H1 (cell line): ENCODE measurements at regions not wholly inside any gene's neighbourhood (a gene's known extent, or its start where the extent isn't known, plus 50 kb on each side); places are given as distances from the start of the nearest gene placed in this dataset.

Source experiments
- EP300 ChIP-seq, 2 experiments: IDR thresholded peaks; 1 replicate in 1 of 2; 2 replicates in 1 of 2; pipeline ENCODE4 v1.6.1; 2011 to 2012; ENCODE audit warnings: low read depth in 2 of 2, low read length in 2 of 2, mild to moderate bottlenecking in 2 of 2, borderline replicate concordance in 1 of 2, inconsistent platforms in 1 of 2, moderate library complexity in 1 of 2
- JUND ChIP-seq: IDR thresholded peaks from 2 replicates; pipeline ENCODE4 v1.6.1; 2011; ENCODE audit warnings: mild to moderate bottlenecking, improper control_type of control experiment, low read length
- POU5F1 ChIP-seq: IDR thresholded peaks from 2 replicates; pipeline ENCODE4 v1.6.1; 2011; ENCODE audit warnings: low read depth, mild to moderate bottlenecking, low read length, moderate library complexity
- SAP30 ChIP-seq: fragments of 300-600 bp; sonication (generic); IDR thresholded peaks from 2 replicates; pipeline ENCODE4 v1.7.1; 2012; ENCODE audit warnings: low read length, moderate library complexity, mild to moderate bottlenecking, inconsistent platforms; ENCODE audit not compliant: insufficient read depth, insufficient replicate concordance
- SP1 ChIP-seq: IDR thresholded peaks from 2 replicates; pipeline ENCODE4 v1.6.1; 2011; ENCODE audit warnings: low read depth, low read length
- YY1 ChIP-seq: IDR thresholded peaks from 2 replicates; pipeline ENCODE4 v1.6.1; 2011; ENCODE audit warnings: low read depth, mild to moderate bottlenecking, low read length
- TF ChIP-seq, protein P1 (sequence below): IDR thresholded peaks from 2 replicates; pipeline ENCODE4 v1.6.1; 2012; ENCODE audit warnings: low read length, inconsistent platforms

DNA sequence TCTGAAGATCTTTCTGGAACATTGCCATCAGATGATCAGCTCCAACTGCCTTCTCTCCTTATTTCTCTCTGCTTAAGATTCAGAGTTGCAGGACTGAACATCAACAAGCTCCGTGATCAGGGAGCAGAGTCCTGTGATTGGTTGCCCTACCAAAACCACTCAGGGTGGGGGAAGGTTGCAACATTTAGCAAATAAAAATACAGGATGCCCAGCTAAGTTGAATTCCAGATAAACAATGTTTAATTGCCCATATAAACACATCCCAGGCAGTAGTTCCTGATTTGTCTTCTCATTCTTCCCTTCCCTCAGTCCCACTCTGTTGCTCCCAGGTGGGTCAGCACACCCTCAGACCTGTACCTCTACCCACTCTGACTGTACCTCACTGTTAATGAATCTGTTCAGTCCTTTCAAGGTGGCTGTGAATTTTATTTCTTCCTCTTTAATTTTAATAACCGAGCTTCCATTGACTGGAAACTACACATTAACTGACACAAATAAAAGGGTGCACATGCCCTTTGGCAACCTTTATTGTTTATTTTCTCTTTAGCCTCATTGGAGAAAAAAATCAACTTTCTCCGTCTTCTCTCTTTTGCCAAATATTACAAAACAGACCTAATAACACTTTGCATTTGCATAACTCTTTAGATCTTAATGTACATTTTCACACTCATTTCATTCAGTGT lies 167.1 kb upstream of the PKDCC start (continued):
- TF ChIP-seq YY1: no peak
- TF ChIP-seq JUND: no peak
- TF ChIP-seq, protein P1, sequence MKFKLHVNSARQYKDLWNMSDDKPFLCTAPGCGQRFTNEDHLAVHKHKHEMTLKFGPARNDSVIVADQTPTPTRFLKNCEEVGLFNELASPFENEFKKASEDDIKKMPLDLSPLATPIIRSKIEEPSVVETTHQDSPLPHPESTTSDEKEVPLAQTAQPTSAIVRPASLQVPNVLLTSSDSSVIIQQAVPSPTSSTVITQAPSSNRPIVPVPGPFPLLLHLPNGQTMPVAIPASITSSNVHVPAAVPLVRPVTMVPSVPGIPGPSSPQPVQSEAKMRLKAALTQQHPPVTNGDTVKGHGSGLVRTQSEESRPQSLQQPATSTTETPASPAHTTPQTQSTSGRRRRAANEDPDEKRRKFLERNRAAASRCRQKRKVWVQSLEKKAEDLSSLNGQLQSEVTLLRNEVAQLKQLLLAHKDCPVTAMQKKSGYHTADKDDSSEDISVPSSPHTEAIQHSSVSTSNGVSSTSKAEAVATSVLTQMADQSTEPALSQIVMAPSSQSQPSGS: no peak
- TF ChIP-seq SAP30: no peak
- TF ChIP-seq POU5F1: no peak
- TF ChIP-seq EP300 (IDR thresholded peaks at IDR 0.05; ENCODE audit: borderline replicate concordance in 1 of 2, low read depth in 2 of 2, low read length in 2 of 2): no peak
- TF ChIP-seq SP1: no peak
